ENCODE measurements at regions not wholly inside any gene's neighbourhood (a gene's known extent, or its start where the extent isn't known, plus 50 kb on each side); places are given as distances from the start of the nearest gene placed in this dataset.

- TF ChIP-seq YY1 (IDR thresholded peaks at IDR 0.05; ENCODE audit: insufficient read depth, insufficient read length) (no peak), ZNF274 (IDR thresholded peaks at IDR 0.05; ENCODE audit: low read depth, low read length) (no peak), SUZ12 (IDR thresholded peaks at IDR 0.05; ENCODE audit: extremely low read depth, insufficient read depth, insufficient read length) (no peak)
Observed at GRCh38 chr9:82410866-82411265, 422.3 kb downstream of the SPATA31D1 start.
